PC-9 (cell line): ENCODE measurements at regions not wholly inside any gene's neighbourhood (a gene's known extent, or its start where the extent isn't known, plus 50 kb on each side); places are given as distances from the start of the nearest gene placed in this dataset.

Experiments
- CTCF ChIP-seq: fragments of 200-600 bp; sonication (generic); conservative IDR thresholded peaks from 2 replicates; pipeline ENCODE4 v1.6.1; 2017; ENCODE audit warnings: mixed run types, antibody characterized with exemption, mild to moderate bottlenecking, moderate library complexity
- EZH2 ChIP-seq: fragments of 200-600 bp; sonication (generic); IDR thresholded peaks from 2 replicates; pipeline ENCODE4 v1.8.0; 2017; ENCODE audit warnings: antibody characterized with exemption, low read depth

- TF ChIP-seq CTCF = no peak
- no peak for TF ChIP-seq EZH2
Observed at GRCh38 chr6:156601152-156602065, 175.8 kb upstream of the ARID1B start.
